Memory B cell (primary cell): ENCODE measurements at regions not wholly inside any gene's neighbourhood (a gene's known extent, or its start where the extent isn't known, plus 50 kb on each side); places are given as distances from the start of the nearest gene placed in this dataset.

Experiments used
- ATAC-seq: fragments of 150-1000 bp; cut with Tn5 transposase; 2 replicates; pipeline ENCODE4 v1.10.0; 2021; ENCODE audit warnings: low read depth, mild to moderate bottlenecking, moderate library complexity
- DNase-seq, 2 donors: peaks; one replicate each; pipeline ENCODE4 v3.0.0; 2022; ENCODE audit warnings: low spot score in 2 of 2
- H3K27ac Mint-ChIP-seq: one replicate; pipeline ENCODE4 v1.8.0; 2022; ENCODE audit warnings: mild to moderate bottlenecking, moderate library complexity, mixed read lengths
- H3K27me3 Mint-ChIP-seq: one replicate; pipeline ENCODE4 v1.8.0; 2022; ENCODE audit warnings: mixed read lengths
- H3K36me3 Mint-ChIP-seq: one replicate; pipeline ENCODE4 v1.8.0; 2022; ENCODE audit warnings: mild to moderate bottlenecking, mixed read lengths
- H3K4me1 Mint-ChIP-seq: one replicate; pipeline ENCODE4 v1.8.0; 2022; ENCODE audit warnings: mixed read lengths
- H3K4me3 Mint-ChIP-seq: one replicate; pipeline ENCODE4 v1.8.0; 2022; ENCODE audit warnings: mild to moderate bottlenecking, moderate library complexity, mixed read lengths
- H3K9me3 Mint-ChIP-seq: one replicate; pipeline ENCODE4 v1.8.0; 2022; ENCODE audit warnings: mixed read lengths

DNA sequence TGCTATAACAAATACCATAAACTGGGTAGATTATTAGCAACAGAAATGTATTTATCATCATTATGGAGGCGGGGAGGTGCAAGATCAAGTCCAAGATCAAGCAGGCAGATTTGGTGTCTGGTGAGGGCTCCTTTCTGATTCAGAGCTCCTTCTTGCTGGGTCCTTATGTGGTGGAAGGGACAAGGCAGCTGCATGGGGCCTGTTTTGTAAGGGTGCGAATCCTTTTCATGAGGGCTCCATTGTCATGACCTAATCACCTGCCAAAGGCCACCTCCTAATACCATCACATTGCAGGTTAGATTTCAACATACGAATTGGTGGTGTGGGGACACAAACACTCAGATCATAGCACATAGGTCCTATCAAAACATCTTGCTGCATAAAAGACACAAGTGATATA is 84.4 kb upstream of the CCDC150 start:
- H3K27me3 Mint-ChIP-seq: peaks cover 2% of the 10 kb centered on the region
- no peak for DNase-seq
- no peaks in the 10 kb centered on the region for H3K36me3 Mint-ChIP-seq
- no peak overlapping the region for H3K4me3 Mint-ChIP-seq
- no peaks in the 10 kb centered on the region for H3K9me3 Mint-ChIP-seq
- ATAC-seq: no peak
- no peaks in the 10 kb centered on the region for H3K4me1 Mint-ChIP-seq
- no peak overlapping the region for H3K27ac Mint-ChIP-seq

DNA sequence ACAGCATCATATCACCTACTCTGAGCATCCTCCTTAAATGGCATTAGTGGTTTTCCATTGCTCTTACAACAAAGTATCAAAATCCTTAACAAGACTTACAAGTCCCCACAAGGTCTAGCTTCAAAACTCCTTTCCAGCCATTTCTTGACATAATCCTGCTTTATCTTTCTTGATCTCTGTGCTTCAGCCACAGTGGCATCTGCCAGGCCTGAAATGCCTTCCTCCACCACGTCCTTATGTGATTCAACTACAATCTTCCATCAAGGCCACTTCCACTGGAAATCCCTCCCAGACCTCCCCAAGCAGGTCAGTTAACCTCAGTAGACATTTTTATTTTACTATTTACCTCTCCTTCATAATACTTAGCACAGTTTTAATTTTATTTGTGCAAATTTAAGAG is 83.8 kb upstream of the CCDC150 start:
- Mint-ChIP-seq H3K9me3 (peaks cover 2% of the 10 kb centered on the region), H3K27me3 (peaks cover 3% of the 10 kb centered on the region), H3K27ac (no peak overlapping the region), H3K4me1 (no peaks in the 10 kb centered on the region), H3K4me3 (no peak overlapping the region), H3K36me3 (no peaks in the 10 kb centered on the region)
- DNase-seq (no peak), ATAC-seq (no peak)

DNA sequence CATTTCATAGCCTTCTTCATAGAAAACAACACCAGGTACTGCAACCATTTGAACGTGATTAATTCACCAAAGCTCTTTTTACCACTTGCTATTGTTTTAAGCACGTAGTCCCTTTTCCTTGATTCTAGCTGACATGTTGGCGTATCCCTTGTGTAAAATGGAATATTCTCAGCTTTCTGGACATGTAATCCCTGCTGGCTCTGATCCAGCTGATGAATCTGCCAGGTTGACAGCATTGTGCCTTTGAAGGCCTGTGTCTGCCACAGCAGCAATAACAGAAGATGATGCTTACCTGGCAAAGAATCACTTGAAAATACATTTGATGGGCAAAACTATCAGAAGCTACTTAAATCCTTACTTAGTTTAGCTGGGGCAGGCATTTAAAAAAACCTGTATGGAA is 81.0 kb upstream of the CCDC150 start:
- no peak for ATAC-seq
- peaks cover 10% of the 10 kb centered on the region for H3K27me3 Mint-ChIP-seq
- H3K4me3 Mint-ChIP-seq: no peak overlapping the region
- no peak for DNase-seq
- peaks cover 10% of the 10 kb centered on the region for H3K9me3 Mint-ChIP-seq
- H3K36me3 Mint-ChIP-seq: peaks cover 4% of the 10 kb centered on the region
- no peaks in the 10 kb centered on the region for H3K4me1 Mint-ChIP-seq
- no peak overlapping the region for H3K27ac Mint-ChIP-seq

DNA sequence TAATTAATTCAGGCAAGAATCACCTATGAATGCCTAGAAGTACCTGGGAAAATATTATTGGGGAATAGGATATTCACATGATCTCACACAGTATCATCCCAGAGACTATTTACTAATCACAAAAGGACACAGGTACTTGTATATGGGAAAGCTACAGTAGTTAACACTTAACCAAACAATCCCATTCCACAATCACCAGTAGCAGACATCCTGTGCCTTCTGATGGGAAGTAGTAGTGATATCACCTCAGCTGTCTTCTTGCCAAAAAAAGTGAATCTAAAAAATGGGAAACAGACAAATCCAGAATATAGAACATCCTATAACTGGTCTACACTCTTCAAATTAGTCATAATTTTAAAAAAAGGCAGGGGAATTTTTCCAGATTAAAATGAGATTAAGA is 75.6 kb upstream of the CCDC150 start:
- peaks cover 4% of the 10 kb centered on the region for H3K36me3 Mint-ChIP-seq
- H3K27me3 Mint-ChIP-seq: peaks cover 18% of the 10 kb centered on the region
- peaks cover 10% of the 10 kb centered on the region for H3K9me3 Mint-ChIP-seq
- H3K4me3 Mint-ChIP-seq: no peak overlapping the region
- no peaks in the 10 kb centered on the region for H3K4me1 Mint-ChIP-seq
- H3K27ac Mint-ChIP-seq: no peak overlapping the region
- no peak for DNase-seq
- no peak for ATAC-seq

DNA sequence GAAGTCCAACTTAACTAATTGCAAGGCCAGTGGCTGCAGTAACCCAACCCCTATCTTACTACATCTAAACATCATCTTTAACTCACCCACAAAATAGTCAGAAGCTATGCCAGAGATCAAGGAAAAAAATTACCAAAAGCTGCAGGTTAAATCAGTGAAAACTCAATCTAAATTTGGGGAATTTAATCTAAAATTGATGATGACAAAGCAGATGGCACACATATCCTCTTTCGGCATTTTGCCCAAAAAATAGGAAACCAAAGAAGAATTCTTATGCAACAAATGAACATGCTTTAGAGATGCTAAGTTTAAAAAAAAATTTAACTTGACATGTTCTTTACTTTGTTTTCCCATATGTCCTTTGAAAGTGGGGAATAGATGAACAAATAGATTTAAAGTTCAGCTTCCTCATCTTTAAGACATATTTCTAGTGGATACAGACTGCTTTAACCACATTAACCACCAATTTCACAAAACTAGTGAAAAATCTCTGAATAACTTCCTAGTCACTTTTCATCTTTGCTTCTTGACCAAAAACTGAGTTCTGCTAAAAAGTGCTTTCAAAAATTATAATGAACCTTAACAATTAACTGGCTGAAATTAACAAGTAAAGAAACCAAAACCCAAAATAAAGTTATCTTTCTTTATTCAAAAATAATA is 74.3 kb upstream of the CCDC150 start:
- Mint-ChIP-seq H3K27me3 (peaks cover 16% of the 10 kb centered on the region), H3K4me1 (no peaks in the 10 kb centered on the region), H3K4me3 (no peak overlapping the region), H3K9me3 (peaks cover 10% of the 10 kb centered on the region), H3K36me3 (peaks cover 4% of the 10 kb centered on the region), H3K27ac (no peak overlapping the region)
- no peak for ATAC-seq
- DNase-seq: no peak

DNA sequence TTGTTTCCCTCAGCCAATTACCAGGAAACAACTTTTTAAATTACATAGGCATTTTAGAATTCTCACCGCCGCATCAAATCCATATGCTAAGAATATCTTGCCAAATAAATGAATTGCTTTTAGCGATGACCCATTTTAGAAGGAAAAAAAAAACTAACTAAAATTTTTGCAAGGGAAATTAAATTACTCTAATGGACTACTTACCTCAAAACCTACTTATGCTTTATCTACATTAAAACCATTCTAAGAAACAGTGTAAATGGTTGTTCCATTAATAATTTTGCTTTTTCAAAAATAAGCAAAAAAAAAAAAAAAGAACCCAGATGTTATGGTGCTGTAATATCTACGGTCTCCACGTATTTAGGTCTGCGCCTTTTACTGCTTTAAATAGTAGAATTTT is 73.5 kb upstream of the CCDC150 start:
- Mint-ChIP-seq H3K27me3 (peaks cover 15% of the 10 kb centered on the region), H3K4me1 (no peaks in the 10 kb centered on the region), H3K27ac (no peak overlapping the region), H3K36me3 (peaks cover 4% of the 10 kb centered on the region), H3K4me3 (no peak overlapping the region), H3K9me3 (peaks cover 7% of the 10 kb centered on the region)
- ATAC-seq (no peak), DNase-seq (no peak)

DNA sequence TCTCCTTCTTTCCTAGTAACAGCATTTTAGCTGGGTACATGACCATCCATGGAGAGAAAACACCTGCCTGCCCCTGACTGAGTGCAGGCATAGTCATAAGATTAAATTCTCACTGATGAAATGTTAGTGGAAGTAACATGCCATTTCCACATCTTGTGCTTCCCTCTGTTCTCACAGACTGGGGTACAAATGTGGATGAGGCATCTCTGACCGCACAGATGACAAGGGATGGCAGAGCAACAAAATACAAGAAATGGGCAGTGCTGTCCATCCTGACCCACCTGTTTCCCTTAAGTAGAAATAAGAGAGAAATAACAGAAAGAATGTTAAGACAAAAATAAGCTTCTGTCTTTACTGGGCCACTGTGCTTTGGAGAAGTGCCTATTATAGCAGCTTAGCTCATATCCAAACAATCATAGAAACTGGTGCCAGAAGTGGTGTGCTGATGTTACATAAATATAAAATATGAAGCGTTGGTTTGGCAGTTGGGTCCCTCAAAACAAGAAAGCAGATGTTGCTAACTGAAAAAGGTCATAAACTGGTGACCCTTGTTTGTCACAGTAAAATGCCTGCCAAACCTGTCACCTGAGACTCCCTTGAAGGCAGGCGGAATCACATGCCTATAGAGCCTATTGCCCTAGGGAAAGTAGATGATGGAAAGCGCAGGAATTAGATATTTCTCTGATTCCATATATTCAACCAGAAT is 72.4 kb upstream of the CCDC150 start:
- H3K4me3 Mint-ChIP-seq: no peak overlapping the region
- DNase-seq (no peak), ATAC-seq (no peak)
- H3K27me3 Mint-ChIP-seq: peaks cover 10% of the 10 kb centered on the region
- no peaks in the 10 kb centered on the region for H3K4me1 Mint-ChIP-seq
- H3K36me3 Mint-ChIP-seq: no peaks in the 10 kb centered on the region
- H3K9me3 Mint-ChIP-seq: no peaks in the 10 kb centered on the region
- no peak overlapping the region for H3K27ac Mint-ChIP-seq

DNA sequence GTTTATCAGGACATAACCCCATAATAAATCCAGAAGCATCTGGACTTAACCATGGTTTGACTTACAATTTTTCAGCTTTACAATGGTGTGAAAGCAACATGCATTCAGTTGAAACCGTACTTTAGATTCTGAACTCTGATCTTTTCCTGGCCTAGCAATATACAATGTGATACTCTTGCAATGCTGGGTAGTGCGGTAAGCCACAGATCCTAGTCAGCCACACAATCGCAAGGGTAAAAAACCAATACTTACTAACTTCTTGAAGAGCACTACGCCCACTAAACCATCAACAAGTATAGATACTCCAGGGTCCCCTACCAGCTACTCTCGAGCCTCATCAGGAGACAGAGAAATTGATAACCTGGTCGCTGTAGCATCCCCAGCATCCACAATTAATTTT is 71.0 kb upstream of the CCDC150 start:
- Mint-ChIP-seq H3K27ac (no peak overlapping the region), H3K36me3 (no peaks in the 10 kb centered on the region), H3K4me1 (no peaks in the 10 kb centered on the region), H3K4me3 (no peak overlapping the region), H3K27me3 (peaks cover 10% of the 10 kb centered on the region), H3K9me3 (peaks cover under 1% of the 10 kb centered on the region)
- DNase-seq: no peak
- ATAC-seq: no peak

DNA sequence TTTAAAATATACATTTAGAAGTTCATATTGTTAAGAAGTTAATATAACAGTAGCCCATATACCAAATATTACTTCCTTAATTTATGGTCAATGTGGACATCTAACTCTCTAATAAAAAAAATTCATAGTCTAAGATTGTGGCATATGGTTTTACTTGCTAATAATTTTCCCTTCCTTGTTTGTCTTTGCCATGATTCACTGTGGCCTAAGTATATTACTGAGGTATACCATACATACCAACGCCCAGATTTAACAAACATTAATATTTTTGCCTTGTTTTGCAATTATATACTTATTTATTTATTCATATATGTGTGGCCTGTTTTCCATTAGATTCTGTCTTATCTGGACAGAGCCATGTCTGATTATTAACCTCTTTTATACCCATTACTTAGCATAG is 54.6 kb upstream of the CCDC150 start:
- no peak overlapping the region for H3K4me3 Mint-ChIP-seq
- H3K4me1 Mint-ChIP-seq: no peaks in the 10 kb centered on the region
- no peaks in the 10 kb centered on the region for H3K36me3 Mint-ChIP-seq
- peaks cover 3% of the 10 kb centered on the region for H3K9me3 Mint-ChIP-seq
- H3K27ac Mint-ChIP-seq: no peak overlapping the region
- ATAC-seq (no peak), DNase-seq (no peak)
- H3K27me3 Mint-ChIP-seq: peaks cover 3% of the 10 kb centered on the region

DNA sequence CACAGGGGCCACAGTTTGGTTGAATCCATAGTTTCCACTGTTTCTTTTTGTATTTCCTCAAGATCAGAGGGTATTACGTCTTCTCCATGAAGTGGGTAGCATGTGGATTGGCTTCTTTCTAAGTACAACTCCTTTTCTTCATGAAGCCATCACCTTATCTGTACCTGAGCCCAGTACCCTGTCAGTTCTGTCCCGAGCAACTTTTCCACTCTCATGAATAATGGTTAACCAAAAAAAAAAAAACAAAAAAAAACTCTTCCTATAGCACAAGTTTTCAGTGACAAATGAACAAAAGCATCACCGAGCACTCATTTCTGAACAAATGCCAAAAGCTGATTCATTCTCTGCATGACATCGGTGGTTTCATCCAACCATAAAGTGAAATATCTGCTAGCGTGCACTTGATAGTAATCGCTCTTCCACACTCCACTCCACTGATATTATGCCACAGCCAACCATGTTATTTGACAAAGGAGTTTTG is 53.0 kb upstream of the CCDC150 start:
- Mint-ChIP-seq H3K9me3 (peaks cover 1% of the 10 kb centered on the region), H3K27ac (no peak overlapping the region), H3K36me3 (no peaks in the 10 kb centered on the region), H3K27me3 (peaks cover 4% of the 10 kb centered on the region), H3K4me3 (no peak overlapping the region), H3K4me1 (no peaks in the 10 kb centered on the region)
- DNase-seq: no peak
- ATAC-seq: no peak

DNA sequence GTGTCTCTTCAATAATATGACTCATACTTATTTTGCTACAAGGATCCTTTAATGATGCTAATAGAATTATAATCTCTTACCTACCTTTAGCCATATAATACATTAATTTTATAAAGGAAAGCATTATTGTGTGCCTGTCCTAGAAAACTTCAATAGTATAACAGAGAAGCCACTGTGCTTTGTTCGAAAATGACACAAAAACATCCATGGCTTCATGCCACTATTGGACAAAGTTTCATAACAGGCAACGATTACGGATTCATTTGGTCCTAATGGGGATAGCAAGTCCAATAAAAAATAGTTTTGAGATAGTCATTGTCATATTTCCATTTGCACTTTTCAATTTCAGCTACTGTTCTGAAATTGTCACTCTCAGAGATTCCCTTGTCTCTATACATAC is 52.5 kb upstream of the CCDC150 start:
- Mint-ChIP-seq H3K27me3 (peaks cover 4% of the 10 kb centered on the region), H3K4me1 (no peaks in the 10 kb centered on the region), H3K9me3 (peaks cover 1% of the 10 kb centered on the region), H3K27ac (no peak overlapping the region), H3K36me3 (no peaks in the 10 kb centered on the region), H3K4me3 (no peak overlapping the region)
- DNase-seq (no peak), ATAC-seq (no peak)

DNA sequence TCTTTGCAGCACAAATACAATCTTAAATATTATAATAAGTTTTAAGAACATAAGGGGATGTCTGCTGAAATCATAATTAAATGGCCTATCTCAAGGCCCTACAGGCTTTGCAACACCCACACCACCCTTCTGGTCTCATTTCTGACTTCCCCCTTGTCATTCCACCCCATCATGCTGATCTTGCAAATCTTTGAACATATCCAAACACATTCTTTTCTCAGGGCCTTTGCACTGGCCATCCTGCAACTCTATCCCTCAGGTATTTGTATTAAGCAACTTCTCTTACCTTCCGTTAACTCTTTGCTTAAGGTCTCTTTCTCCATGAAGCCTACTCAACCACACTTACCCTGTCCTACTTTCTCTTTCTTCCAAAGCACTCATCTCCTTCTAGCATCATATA is 51.8 kb upstream of the CCDC150 start:
- Mint-ChIP-seq H3K4me1 (no peaks in the 10 kb centered on the region), H3K4me3 (no peak overlapping the region), H3K36me3 (no peaks in the 10 kb centered on the region), H3K9me3 (peaks cover 1% of the 10 kb centered on the region), H3K27me3 (peaks cover 4% of the 10 kb centered on the region), H3K27ac (no peak overlapping the region)
- DNase-seq (no peak), ATAC-seq (no peak)

DNA sequence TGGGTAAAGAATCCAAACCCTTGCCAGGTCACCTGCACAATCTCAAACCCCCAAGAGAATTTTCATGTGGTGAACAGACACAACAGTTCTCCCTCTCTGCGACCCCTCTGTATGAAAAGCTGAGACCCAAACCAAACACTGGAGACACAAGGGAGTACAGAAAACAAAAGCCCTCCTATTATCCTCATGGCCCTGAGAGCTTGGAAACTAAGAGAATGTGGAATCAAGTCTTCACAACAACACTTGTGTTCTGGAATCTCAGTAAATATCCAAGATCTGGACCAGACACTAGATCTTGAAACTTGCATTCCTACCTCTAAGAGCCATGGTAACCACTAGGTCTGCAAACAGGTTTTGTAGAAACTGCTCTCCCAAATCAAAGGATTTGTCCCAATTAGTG is 50.1 kb upstream of the CCDC150 start:
- Mint-ChIP-seq H3K36me3 (no peaks in the 10 kb centered on the region), H3K27ac (no peak overlapping the region), H3K9me3 (peaks cover 1% of the 10 kb centered on the region), H3K27me3 (peaks cover 10% of the 10 kb centered on the region), H3K4me3 (no peak overlapping the region), H3K4me1 (peaks cover 3% of the 10 kb centered on the region)
- ATAC-seq: no peak
- DNase-seq: no peak
